Neural crest cell (in vitro differentiated cells): ENCODE measurements at regions not wholly inside any gene's neighbourhood (a gene's known extent, or its start where the extent isn't known, plus 50 kb on each side); places are given as distances from the start of the nearest gene placed in this dataset.
A peak's percentile ranks its signal among the peaks of the same experiment; 100 is the strongest.

Experiments used
- DNase-seq: peaks from one replicate; pipeline ENCODE4 v3.0.0; 2021; ENCODE audit warnings: low read depth, mixed read lengths, low spot score
- H3K27ac Mint-ChIP-seq: one replicate; pipeline ENCODE4 v1.8.0; 2021; ENCODE audit warnings: mild to moderate bottlenecking, mixed read lengths; ENCODE audit not compliant: unreplicated experiment
- H3K27me3 Mint-ChIP-seq: 2 replicates; pipeline ENCODE4 v1.8.0; 2021; ENCODE audit warnings: low read depth, mild to moderate bottlenecking, mixed read lengths
- H3K36me3 Mint-ChIP-seq: 2 replicates; pipeline ENCODE4 v1.8.0; 2021; ENCODE audit warnings: low read depth, mild to moderate bottlenecking, mixed read lengths
- H3K4me1 Mint-ChIP-seq: 2 replicates; pipeline ENCODE4 v1.8.0; 2021; ENCODE audit warnings: mixed read lengths
- H3K4me3 Mint-ChIP-seq: one replicate; pipeline ENCODE4 v1.8.0; 2021; ENCODE audit warnings: mild to moderate bottlenecking, mixed read lengths
- H3K9me3 Mint-ChIP-seq: 2 replicates; pipeline ENCODE4 v1.8.0; 2021; ENCODE audit warnings: mixed read lengths
- CTCF ChIP-seq: fragments of 200-600 bp; sonication (generic); conservative IDR thresholded peaks from 2 replicates; pipeline ENCODE4 v1.5.0; 2021; ENCODE audit warnings: antibody characterized with exemption, mild to moderate bottlenecking

DNA sequence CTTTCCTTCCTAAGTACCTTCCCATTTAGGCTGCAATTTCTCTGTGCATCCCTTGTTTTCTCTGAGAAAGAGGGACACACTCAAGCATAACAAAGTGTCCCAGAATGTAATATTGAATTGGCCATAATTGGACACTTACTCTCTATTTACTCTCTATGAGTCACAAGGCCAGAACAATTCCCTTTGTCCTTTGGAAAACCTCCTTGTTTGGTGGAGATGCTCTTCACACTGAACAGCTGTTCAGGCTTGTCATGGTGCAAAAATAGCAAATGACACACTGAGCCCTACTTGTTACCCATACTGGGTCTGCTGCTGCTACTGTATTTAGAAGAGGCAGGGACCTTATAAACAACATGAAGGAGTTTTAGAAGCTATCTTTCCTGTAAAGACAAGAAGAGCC, 1590.5 kb upstream of the TMEM132C start:
- no peak overlapping the region for H3K4me3 Mint-ChIP-seq
- peaks cover 5% of the 10 kb centered on the region for H3K9me3 Mint-ChIP-seq
- peaks cover 7% of the 10 kb centered on the region for H3K27me3 Mint-ChIP-seq
- no peaks in the 10 kb centered on the region for H3K4me1 Mint-ChIP-seq
- DNase-seq = no peak
- no peak overlapping the region for H3K27ac Mint-ChIP-seq
- TF ChIP-seq CTCF = no peak
- H3K36me3 Mint-ChIP-seq = no peaks in the 10 kb centered on the region

DNA sequence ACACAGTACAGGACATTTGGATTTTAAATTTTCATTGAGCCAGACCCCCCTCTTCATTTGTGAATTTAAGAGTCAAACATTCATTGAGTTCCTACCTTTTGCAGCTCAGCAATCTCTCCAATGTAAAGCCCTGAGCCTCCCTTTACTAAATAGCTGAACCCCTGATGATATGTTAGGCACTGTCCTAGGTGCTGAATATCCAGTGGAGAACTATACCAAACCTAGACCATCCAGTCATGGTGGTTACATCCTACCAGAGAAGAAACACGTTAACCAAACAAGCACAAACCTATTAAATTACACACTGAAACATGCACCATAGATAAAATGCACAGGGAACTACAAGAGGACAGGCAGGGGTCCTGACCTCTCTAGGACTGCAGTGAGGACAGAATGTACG, 1585.3 kb upstream of the TMEM132C start:
- Mint-ChIP-seq H3K36me3 (no peaks in the 10 kb centered on the region), H3K4me1 (no peaks in the 10 kb centered on the region), H3K27me3 (peaks cover 7% of the 10 kb centered on the region), H3K27ac (no peak overlapping the region), H3K9me3 (peaks cover 11% of the 10 kb centered on the region), H3K4me3 (no peak overlapping the region)
- DNase-seq = no peak
- no peak for TF ChIP-seq CTCF

GRCh38 chr12:126684703-126685102, 1582.3 kb upstream of the TMEM132C start:
- no peak for TF ChIP-seq CTCF
- no peak overlapping the region for H3K27ac Mint-ChIP-seq
- H3K9me3 Mint-ChIP-seq = peaks cover 11% of the 10 kb centered on the region
- H3K4me3 Mint-ChIP-seq = no peak overlapping the region
- peaks cover 5% of the 10 kb centered on the region for H3K27me3 Mint-ChIP-seq
- no peaks in the 10 kb centered on the region for H3K36me3 Mint-ChIP-seq
- DNase-seq = no peak
- no peaks in the 10 kb centered on the region for H3K4me1 Mint-ChIP-seq

DNA sequence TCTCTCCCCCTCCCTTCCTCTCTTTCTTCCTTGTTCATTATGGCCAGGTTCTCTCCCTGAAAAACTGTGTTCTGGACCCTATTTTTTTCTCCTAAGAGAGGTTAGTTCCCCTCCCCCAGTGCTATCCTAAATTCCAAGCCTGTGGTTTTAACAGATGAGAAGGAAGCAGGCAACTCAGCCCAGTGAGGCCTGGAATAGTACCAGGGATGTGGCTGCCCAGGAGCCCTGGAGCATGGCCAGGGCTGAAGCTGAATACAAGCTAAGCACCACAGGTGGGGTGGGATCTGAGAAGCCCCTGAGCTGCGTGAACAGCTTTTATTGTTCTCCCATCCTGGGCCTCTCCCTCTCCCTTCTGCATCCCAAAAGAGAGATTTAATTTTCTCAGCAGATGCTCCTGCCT, 1581.3 kb upstream of the TMEM132C start:
- Mint-ChIP-seq H3K27ac (no peak overlapping the region), H3K4me1 (no peaks in the 10 kb centered on the region), H3K27me3 (peaks cover 5% of the 10 kb centered on the region), H3K9me3 (peaks cover 11% of the 10 kb centered on the region), H3K4me3 (no peak overlapping the region), H3K36me3 (no peaks in the 10 kb centered on the region)
- no peak for TF ChIP-seq CTCF
- no peak for DNase-seq

- no peaks in the 10 kb centered on the region for H3K4me1 Mint-ChIP-seq
- H3K27me3 Mint-ChIP-seq = peaks cover 7% of the 10 kb centered on the region
- H3K27ac Mint-ChIP-seq = peak overlapping the region; percentile 43
- no peaks in the 10 kb centered on the region for H3K36me3 Mint-ChIP-seq
- H3K4me3 Mint-ChIP-seq = no peak overlapping the region
- TF ChIP-seq CTCF = no peak
- peaks cover 8% of the 10 kb centered on the region for H3K9me3 Mint-ChIP-seq
- no peak for DNase-seq
Observed at GRCh38 chr12:126688556-126688955, 1578.4 kb upstream of the TMEM132C start.

DNA sequence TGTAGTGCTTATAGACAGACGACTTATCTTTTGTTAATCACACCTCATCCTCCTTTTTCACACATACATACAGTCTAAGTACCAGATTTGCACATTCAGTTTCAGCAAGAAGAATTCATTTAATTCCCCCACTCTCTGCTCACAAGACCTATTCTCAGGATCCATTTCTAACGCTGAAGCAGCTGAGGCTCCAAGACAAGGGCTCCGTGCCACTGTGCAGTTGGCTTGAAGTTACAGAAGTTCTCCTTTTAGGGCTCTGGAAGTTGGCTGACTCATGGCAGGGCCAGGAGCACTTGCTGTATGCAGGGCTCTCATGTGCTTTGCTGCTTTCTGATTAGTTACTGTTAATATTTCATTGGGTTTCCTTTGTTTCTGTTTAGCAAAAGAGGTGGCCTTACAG, 1566.9 kb upstream of the TMEM132C start:
- peaks cover under 1% of the 10 kb centered on the region for H3K9me3 Mint-ChIP-seq
- TF ChIP-seq CTCF = no peak
- no peaks in the 10 kb centered on the region for H3K4me1 Mint-ChIP-seq
- no peak for DNase-seq
- no peak overlapping the region for H3K27ac Mint-ChIP-seq
- H3K36me3 Mint-ChIP-seq = no peaks in the 10 kb centered on the region
- H3K4me3 Mint-ChIP-seq = no peak overlapping the region
- H3K27me3 Mint-ChIP-seq = peaks cover 15% of the 10 kb centered on the region
